ENCODE measurements at regions not wholly inside any gene's neighbourhood (a gene's known extent, or its start where the extent isn't known, plus 50 kb on each side); places are given as distances from the start of the nearest gene placed in this dataset.

DNA sequence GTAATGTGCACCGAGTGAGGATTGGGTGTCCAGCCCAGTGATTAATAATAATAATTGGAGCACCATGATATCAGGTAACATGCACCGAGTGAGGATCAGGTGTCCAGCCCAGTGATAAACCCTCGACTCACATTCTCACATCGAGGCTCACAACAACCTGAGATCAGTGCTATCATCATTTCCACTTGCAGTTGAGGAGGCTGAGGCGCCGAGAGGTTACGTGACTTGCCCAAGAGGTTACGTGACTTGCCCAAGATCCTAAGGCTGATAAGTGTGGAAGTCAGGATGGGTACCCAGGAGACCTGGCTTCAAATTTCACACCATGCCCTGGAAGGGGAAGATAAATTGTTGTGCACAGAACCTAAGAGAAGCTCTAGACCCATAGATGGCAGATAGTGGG is 189.4 kb downstream of the MED10 start:
- TF ChIP-seq, protein P1, sequence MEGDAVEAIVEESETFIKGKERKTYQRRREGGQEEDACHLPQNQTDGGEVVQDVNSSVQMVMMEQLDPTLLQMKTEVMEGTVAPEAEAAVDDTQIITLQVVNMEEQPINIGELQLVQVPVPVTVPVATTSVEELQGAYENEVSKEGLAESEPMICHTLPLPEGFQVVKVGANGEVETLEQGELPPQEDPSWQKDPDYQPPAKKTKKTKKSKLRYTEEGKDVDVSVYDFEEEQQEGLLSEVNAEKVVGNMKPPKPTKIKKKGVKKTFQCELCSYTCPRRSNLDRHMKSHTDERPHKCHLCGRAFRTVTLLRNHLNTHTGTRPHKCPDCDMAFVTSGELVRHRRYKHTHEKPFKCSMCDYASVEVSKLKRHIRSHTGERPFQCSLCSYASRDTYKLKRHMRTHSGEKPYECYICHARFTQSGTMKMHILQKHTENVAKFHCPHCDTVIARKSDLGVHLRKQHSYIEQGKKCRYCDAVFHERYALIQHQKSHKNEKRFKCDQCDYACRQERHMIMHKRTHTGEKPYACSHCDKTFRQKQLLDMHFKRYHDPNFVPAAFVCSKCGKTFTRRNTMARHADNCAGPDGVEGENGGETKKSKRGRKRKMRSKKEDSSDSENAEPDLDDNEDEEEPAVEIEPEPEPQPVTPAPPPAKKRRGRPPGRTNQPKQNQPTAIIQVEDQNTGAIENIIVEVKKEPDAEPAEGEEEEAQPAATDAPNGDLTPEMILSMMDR (conservative IDR thresholded peaks at IDR 0.05; ENCODE audit: low read depth, low read length) = no peak
- TF ChIP-seq EZH2 (IDR thresholded peaks at IDR 0.05; ENCODE audit: borderline replicate concordance, low read depth, low read length, poor library complexity, severe bottlenecking) = no peak
